ENCODE measurements at regions not wholly inside any gene's neighbourhood (a gene's known extent, or its start where the extent isn't known, plus 50 kb on each side); places are given as distances from the start of the nearest gene placed in this dataset.
"Not testable (repeated sequence)": the region's sequence is repeated elsewhere in the genome, so short reads cannot be mapped to it uniquely, and the experiment has no call there.

DNA sequence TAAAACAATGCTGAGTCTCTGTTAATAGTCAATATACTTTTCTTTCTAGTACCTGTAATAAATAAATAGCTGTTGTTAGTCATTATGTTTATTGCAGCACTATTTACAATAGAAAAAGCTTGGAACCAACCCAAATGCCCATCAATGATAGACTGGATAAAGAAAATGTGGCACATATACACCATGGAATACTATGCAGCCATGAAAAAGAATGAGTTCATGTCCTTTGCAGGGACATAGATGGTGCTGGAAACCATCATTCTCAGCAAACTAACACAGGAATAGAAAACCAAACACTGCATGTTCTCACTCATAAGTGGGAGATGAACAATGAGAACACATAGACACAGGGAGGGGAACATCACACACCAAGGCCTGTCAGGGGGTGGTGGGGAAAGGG, 1341.9 kb upstream of the PCDH7 start:
- not testable (repeated sequence) for H3K27me3 ChIP-seq (ENCODE audit: control insufficient read depth, insufficient read depth, low read length); H3K36me3 ChIP-seq (ENCODE audit: control insufficient read depth, insufficient read depth, low read length); H3K4me1 ChIP-seq (ENCODE audit: control insufficient read depth, insufficient read depth, low read length); DNase-seq (ENCODE audit: low read depth in 4 of 6, low spot score in 6 of 6); H3K4me3 ChIP-seq (ENCODE audit: low read depth, low read length); H3K9me3 ChIP-seq (ENCODE audit: control insufficient read depth, insufficient read depth, low read length); H3K27ac ChIP-seq (ENCODE audit: low read depth, low read length)

- Histone ChIP-seq H3K9me3 (ENCODE audit: control insufficient read depth, insufficient read depth, low read length) (no peaks in the 10 kb centered on the region), H3K27me3 (ENCODE audit: control insufficient read depth, insufficient read depth, low read length) (no peaks in the 10 kb centered on the region), H3K36me3 (ENCODE audit: control insufficient read depth, insufficient read depth, low read length) (no peaks in the 10 kb centered on the region), H3K4me3 (ENCODE audit: low read depth, low read length) (no peak overlapping the region), H3K27ac (ENCODE audit: low read depth, low read length) (no peak overlapping the region), H3K4me1 (ENCODE audit: control insufficient read depth, insufficient read depth, low read length) (no peaks in the 10 kb centered on the region)
- 83% methylated on average over 1 of the region's 1 CpG for WGBS (ENCODE audit: insufficient coverage)
- DNase-seq (ENCODE audit: low read depth in 4 of 6, low spot score in 6 of 6) = no peak
Observed at GRCh38 chr4:29390921-29391320, 1329.2 kb upstream of the PCDH7 start.

DNA sequence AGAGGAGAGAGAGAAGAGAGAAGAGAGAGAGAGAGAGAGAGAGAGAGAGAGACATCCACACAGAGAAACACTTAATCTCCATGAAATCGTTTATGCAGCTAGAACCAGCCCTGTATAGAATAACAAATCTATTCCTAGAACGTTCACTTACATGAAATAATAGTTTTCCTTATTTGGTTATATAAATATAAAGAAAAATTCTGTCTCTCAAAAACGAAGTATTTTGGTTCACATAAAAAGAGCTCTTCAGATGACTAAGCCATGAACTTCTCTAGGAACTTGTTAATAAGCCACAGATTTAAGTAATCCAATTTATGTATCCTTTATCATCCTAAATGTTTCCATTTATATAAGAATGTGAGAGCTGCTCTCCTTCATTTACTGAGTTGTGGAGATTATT, 1315.1 kb upstream of the PCDH7 start:
- no peaks in the 10 kb centered on the region for H3K4me1 ChIP-seq (ENCODE audit: control insufficient read depth, insufficient read depth, low read length)
- no peaks in the 10 kb centered on the region for H3K27me3 ChIP-seq (ENCODE audit: control insufficient read depth, insufficient read depth, low read length)
- no peaks in the 10 kb centered on the region for H3K9me3 ChIP-seq (ENCODE audit: control insufficient read depth, insufficient read depth, low read length)
- DNase-seq (ENCODE audit: low read depth in 4 of 6, low spot score in 6 of 6) = no peak
- no peak overlapping the region for H3K4me3 ChIP-seq (ENCODE audit: low read depth, low read length)
- no peak overlapping the region for H3K27ac ChIP-seq (ENCODE audit: low read depth, low read length)
- H3K36me3 ChIP-seq (ENCODE audit: control insufficient read depth, insufficient read depth, low read length) = no peaks in the 10 kb centered on the region
- no CpG with 5 or more reads among the region's 3 CpGs for WGBS (ENCODE audit: insufficient coverage)

GRCh38 chr4:29415771-29416170, 1304.4 kb upstream of the PCDH7 start:
- Histone ChIP-seq H3K27me3 (ENCODE audit: control insufficient read depth, insufficient read depth, low read length) (no peaks in the 10 kb centered on the region), H3K9me3 (ENCODE audit: control insufficient read depth, insufficient read depth, low read length) (no peaks in the 10 kb centered on the region), H3K4me1 (ENCODE audit: control insufficient read depth, insufficient read depth, low read length) (no peaks in the 10 kb centered on the region), H3K4me3 (ENCODE audit: low read depth, low read length) (no peak overlapping the region), H3K36me3 (ENCODE audit: control insufficient read depth, insufficient read depth, low read length) (no peaks in the 10 kb centered on the region), H3K27ac (ENCODE audit: low read depth, low read length) (no peak overlapping the region)
- WGBS (ENCODE audit: insufficient coverage) = 89% methylated on average over 1 of the region's 3 CpGs
- DNase-seq (ENCODE audit: low read depth in 4 of 6, low spot score in 6 of 6) = no peak

DNA sequence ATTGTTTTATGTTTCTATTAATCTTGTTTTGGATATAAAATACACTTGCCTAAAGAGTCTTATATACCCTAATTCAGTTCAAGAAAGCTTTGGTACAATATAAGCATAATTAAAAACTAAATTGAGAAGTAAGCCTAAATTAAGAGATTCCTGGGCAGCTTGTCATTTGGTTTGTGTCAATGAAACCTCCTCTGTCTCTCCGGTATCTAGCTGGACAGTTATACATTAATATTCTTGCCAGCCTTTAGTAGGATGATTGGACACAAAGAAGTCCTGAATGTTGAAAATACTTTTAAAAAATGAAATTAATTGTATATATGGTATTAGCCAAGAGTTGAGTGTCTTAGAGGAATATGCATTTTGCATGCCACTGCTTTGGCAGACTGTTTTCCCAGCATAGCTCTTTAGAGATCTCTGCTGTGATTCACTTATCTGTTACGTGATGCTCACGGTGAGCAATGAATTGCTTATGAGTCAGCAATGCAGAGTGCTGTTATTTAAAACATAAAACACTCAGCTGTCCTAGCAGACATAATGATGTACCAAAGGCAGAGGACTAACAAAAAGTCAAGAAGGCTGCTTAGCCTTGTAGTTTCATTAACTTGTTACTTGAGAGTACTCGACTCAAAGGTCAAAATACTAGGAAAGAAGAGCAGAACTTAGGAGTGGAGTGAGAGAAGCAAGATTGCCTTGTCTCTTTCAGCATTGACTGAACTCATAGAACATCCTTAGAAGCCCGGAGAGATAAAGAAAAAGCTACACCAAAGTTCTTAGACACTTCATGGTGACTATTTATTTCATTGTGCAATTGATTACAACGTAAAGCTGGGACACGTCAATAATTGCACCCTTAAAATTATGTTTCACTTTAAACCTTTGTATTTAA, 1296.1 kb upstream of the PCDH7 start:
- peak in 1 of 6 donors; percentile 61 for DNase-seq (ENCODE audit: low read depth in 4 of 6, low spot score in 6 of 6)
- no CpG with 5 or more reads among the region's 7 CpGs for WGBS (ENCODE audit: insufficient coverage)
- H3K9me3 ChIP-seq (ENCODE audit: control insufficient read depth, insufficient read depth, low read length) = no peaks in the 10 kb centered on the region
- no peaks in the 10 kb centered on the region for H3K36me3 ChIP-seq (ENCODE audit: control insufficient read depth, insufficient read depth, low read length)
- H3K27ac ChIP-seq (ENCODE audit: low read depth, low read length) = no peak overlapping the region
- H3K4me3 ChIP-seq (ENCODE audit: low read depth, low read length) = no peak overlapping the region
- no peaks in the 10 kb centered on the region for H3K27me3 ChIP-seq (ENCODE audit: control insufficient read depth, insufficient read depth, low read length)
- no peaks in the 10 kb centered on the region for H3K4me1 ChIP-seq (ENCODE audit: control insufficient read depth, insufficient read depth, low read length)

GRCh38 chr4:29453303-29453820, 1266.8 kb upstream of the PCDH7 start:
- no peaks in the 10 kb centered on the region for H3K36me3 ChIP-seq (ENCODE audit: control insufficient read depth, insufficient read depth, low read length)
- no peak for DNase-seq (ENCODE audit: low read depth in 4 of 6, low spot score in 6 of 6)
- no peaks in the 10 kb centered on the region for H3K27me3 ChIP-seq (ENCODE audit: control insufficient read depth, insufficient read depth, low read length)
- H3K9me3 ChIP-seq (ENCODE audit: control insufficient read depth, insufficient read depth, low read length) = no peaks in the 10 kb centered on the region
- no CpG with 5 or more reads among the region's 5 CpGs for WGBS (ENCODE audit: insufficient coverage)
- H3K27ac ChIP-seq (ENCODE audit: low read depth, low read length) = no peak overlapping the region
- H3K4me1 ChIP-seq (ENCODE audit: control insufficient read depth, insufficient read depth, low read length) = no peaks in the 10 kb centered on the region
- no peak overlapping the region for H3K4me3 ChIP-seq (ENCODE audit: low read depth, low read length)

- DNase-seq (ENCODE audit: low read depth in 4 of 6, low spot score in 6 of 6) = no peak
- Histone ChIP-seq H3K4me3 (ENCODE audit: low read depth, low read length) (no peak overlapping the region), H3K27ac (ENCODE audit: low read depth, low read length) (no peak overlapping the region), H3K9me3 (ENCODE audit: control insufficient read depth, insufficient read depth, low read length) (peaks cover 1% of the 10 kb centered on the region), H3K4me1 (ENCODE audit: control insufficient read depth, insufficient read depth, low read length) (no peaks in the 10 kb centered on the region), H3K27me3 (ENCODE audit: control insufficient read depth, insufficient read depth, low read length) (no peaks in the 10 kb centered on the region), H3K36me3 (ENCODE audit: control insufficient read depth, insufficient read depth, low read length) (no peaks in the 10 kb centered on the region)
- 100% methylated on average over 1 of the region's 3 CpGs for WGBS (ENCODE audit: insufficient coverage)
Observed at GRCh38 chr4:29459926-29460325, 1260.2 kb upstream of the PCDH7 start.

GRCh38 chr4:29467044-29467717, 1253.0 kb upstream of the PCDH7 start:
- Histone ChIP-seq H3K36me3 (ENCODE audit: control insufficient read depth, insufficient read depth, low read length) (no peaks in the 10 kb centered on the region), H3K4me1 (ENCODE audit: control insufficient read depth, insufficient read depth, low read length) (no peaks in the 10 kb centered on the region), H3K4me3 (ENCODE audit: low read depth, low read length) (no peak overlapping the region), H3K27me3 (ENCODE audit: control insufficient read depth, insufficient read depth, low read length) (no peaks in the 10 kb centered on the region), H3K9me3 (ENCODE audit: control insufficient read depth, insufficient read depth, low read length) (no peaks in the 10 kb centered on the region), H3K27ac (ENCODE audit: low read depth, low read length) (no peak overlapping the region)
- WGBS (ENCODE audit: insufficient coverage) = no CpG with 5 or more reads among the region's 1 CpG
- no peak for DNase-seq (ENCODE audit: low read depth in 4 of 6, low spot score in 6 of 6)

Measured in spinal cord (tissue), 9 donors.